ENCODE measurements at regions not wholly inside any gene's neighbourhood (a gene's known extent, or its start where the extent isn't known, plus 50 kb on each side); places are given as distances from the start of the nearest gene placed in this dataset.

DNA sequence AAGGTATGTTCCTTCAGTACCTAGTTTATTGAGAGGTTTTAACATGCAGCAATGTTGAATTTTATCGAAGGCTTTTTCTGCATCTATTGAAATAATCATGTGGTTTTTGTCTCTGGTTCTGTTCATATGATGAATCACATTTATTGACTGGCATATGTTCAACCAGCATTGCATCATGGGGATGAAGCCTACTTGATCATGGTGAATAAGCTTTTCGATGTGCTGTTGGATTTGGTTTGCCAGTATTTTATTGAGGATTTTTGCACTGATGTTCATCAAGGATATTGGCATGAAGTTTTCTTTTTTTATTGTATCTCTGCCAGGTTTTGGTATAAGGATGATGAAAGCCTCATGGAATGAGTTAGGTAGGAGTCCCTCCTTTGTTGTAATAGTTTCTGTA, 204.0 kb upstream of the GNAI1 start:
- no peaks in the 10 kb centered on the region for H3K36me3 ChIP-seq (ENCODE audit: control insufficient read depth in 2 of 2, extremely low read depth in 1 of 2, insufficient read depth in 2 of 2, low read length in 2 of 2)
- H3K27me3 ChIP-seq (ENCODE audit: control insufficient read depth in 2 of 2, insufficient read depth in 2 of 2, low read length in 2 of 2), result no peaks in the 10 kb centered on the region
- H3K9me1 ChIP-seq (replicated peaks; ENCODE audit: control insufficient read depth, extremely low read depth, insufficient read depth, low read length), result no peaks in the 10 kb centered on the region
- H3K4me3 ChIP-seq (replicated peaks in 1 of 3; ENCODE audit: insufficient read depth in 1 of 3, low read depth in 1 of 3, low read length in 3 of 3), result no peak overlapping the region
- no peak overlapping the region for H3K27ac ChIP-seq (ENCODE audit: insufficient read depth, low read depth, low read length)
- TF ChIP-seq GATA2 (IDR thresholded peaks at IDR 0.05; ENCODE audit: insufficient read depth, insufficient read length, low read depth, low read length) (no peak), FOS (IDR thresholded peaks at IDR 0.05; ENCODE audit: borderline replicate concordance, insufficient read depth, low read length) (no peak), EZH2 (IDR thresholded peaks at IDR 0.05; ENCODE audit: borderline replicate concordance, low read depth, low read length, severe bottlenecking) (no peak), POLR2A (IDR thresholded peaks at IDR 0.05; ENCODE audit: low read depth, low read length) (no peak), MYC (IDR thresholded peaks at IDR 0.05; ENCODE audit: low read depth, low read length) (no peak), JUN (IDR thresholded peaks at IDR 0.05; ENCODE audit: borderline replicate concordance, insufficient read depth, insufficient read length, low read depth) (no peak), POLR2AphosphoS5 (IDR thresholded peaks at IDR 0.05; ENCODE audit: insufficient read depth, low read depth, low read length) (no peak)
- TF ChIP-seq, protein P1, sequence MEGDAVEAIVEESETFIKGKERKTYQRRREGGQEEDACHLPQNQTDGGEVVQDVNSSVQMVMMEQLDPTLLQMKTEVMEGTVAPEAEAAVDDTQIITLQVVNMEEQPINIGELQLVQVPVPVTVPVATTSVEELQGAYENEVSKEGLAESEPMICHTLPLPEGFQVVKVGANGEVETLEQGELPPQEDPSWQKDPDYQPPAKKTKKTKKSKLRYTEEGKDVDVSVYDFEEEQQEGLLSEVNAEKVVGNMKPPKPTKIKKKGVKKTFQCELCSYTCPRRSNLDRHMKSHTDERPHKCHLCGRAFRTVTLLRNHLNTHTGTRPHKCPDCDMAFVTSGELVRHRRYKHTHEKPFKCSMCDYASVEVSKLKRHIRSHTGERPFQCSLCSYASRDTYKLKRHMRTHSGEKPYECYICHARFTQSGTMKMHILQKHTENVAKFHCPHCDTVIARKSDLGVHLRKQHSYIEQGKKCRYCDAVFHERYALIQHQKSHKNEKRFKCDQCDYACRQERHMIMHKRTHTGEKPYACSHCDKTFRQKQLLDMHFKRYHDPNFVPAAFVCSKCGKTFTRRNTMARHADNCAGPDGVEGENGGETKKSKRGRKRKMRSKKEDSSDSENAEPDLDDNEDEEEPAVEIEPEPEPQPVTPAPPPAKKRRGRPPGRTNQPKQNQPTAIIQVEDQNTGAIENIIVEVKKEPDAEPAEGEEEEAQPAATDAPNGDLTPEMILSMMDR (IDR thresholded peaks at IDR 0.05; ENCODE audit: extremely low read depth in 1 of 2, insufficient read depth in 1 of 2, low read depth in 1 of 2, low read length in 2 of 2), result no peak
- CTCF ChIA-PET, result interaction anchor here (1.3 kb wide), 1 partner anchor 26 kb away, joined by 3 read pairs; no protein-coding TSS in a partner anchor
- H4K20me1 ChIP-seq (replicated peaks; ENCODE audit: control insufficient read depth, extremely low read depth, insufficient read depth, low read length), result no peaks in the 10 kb centered on the region
- intact Hi-C loops (cut with micrococcal nuclease) (no loop called here), dilution Hi-C loops (cut with MboI; ENCODE audit: extremely low pct_ligation_motif_present, low sequenced_read_pairs) (no loop called here)
- H3K79me2 ChIP-seq (ENCODE audit: control insufficient read depth, insufficient read depth, low read length), result no peaks in the 10 kb centered on the region
- no peak overlapping the region for H2AFZ ChIP-seq (ENCODE audit: low read depth, low read length)
- no peaks in the 10 kb centered on the region for H3K4me1 ChIP-seq (ENCODE audit: control insufficient read depth, extremely low read depth, insufficient read depth, low read length)
- FAIRE-seq (no peak), DNase-seq (ENCODE audit: low read depth, low spot score) (no peak)
- POLR2A ChIA-PET, result no interaction called here
- H3K9ac ChIP-seq (replicated peaks; ENCODE audit: extremely low read depth, insufficient read depth, low read length), result no peak overlapping the region
- H3K9me3 ChIP-seq (replicated peaks; ENCODE audit: control insufficient read depth, insufficient read depth, low read length), result no peaks in the 10 kb centered on the region
- no TSS peak for BruUV-seq (replicated peaks)
- H3K4me2 ChIP-seq (ENCODE audit: insufficient read depth, low read length), result no peak overlapping the region

Data from endothelial cell of umbilical vein (primary cell).